Muscle layer of colon (tissue), 2 donors: ENCODE measurements at regions not wholly inside any gene's neighbourhood (a gene's known extent, or its start where the extent isn't known, plus 50 kb on each side); places are given as distances from the start of the nearest gene placed in this dataset.
"Not testable (repeated sequence)": the region's sequence is repeated elsewhere in the genome, so short reads cannot be mapped to it uniquely, and the experiment has no call there.

Source experiments
- H3K27ac ChIP-seq: one replicate; pipeline ENCODE4 v1.7.0; 2013; ENCODE audit warnings: low read depth, mild to moderate bottlenecking, low read length, moderate library complexity
- H3K27me3 ChIP-seq, 2 donors: one replicate each; pipeline ENCODE4 v1.7.0; 2013; ENCODE audit warnings: low read length in 2 of 2, mild to moderate bottlenecking in 2 of 2; ENCODE audit not compliant: insufficient read depth in 2 of 2, control insufficient read depth in 1 of 2
- H3K36me3 ChIP-seq: one replicate; pipeline ENCODE4 v1.7.0; 2013; ENCODE audit warnings: mild to moderate bottlenecking, low read length; ENCODE audit not compliant: insufficient read depth
- H3K4me1 ChIP-seq: one replicate; pipeline ENCODE4 v1.7.0; 2013; ENCODE audit warnings: mild to moderate bottlenecking, low read length; ENCODE audit not compliant: insufficient read depth
- H3K4me3 ChIP-seq, 2 donors: one replicate each; pipeline ENCODE4 v1.7.0; 2013; ENCODE audit warnings: low read length in 2 of 2, low read depth in 1 of 2, mild to moderate bottlenecking in 1 of 2, moderate library complexity in 1 of 2
- H3K9ac ChIP-seq: one replicate; pipeline ENCODE4 v1.7.0; 2013; ENCODE audit warnings: low read length
- H3K9me3 ChIP-seq: one replicate; pipeline ENCODE4 v1.7.0; 2013; ENCODE audit warnings: mild to moderate bottlenecking, low read length
- donor health status: abdominal sarcoma.
- donor health status: Adenocarcinoma of cecum.

DNA sequence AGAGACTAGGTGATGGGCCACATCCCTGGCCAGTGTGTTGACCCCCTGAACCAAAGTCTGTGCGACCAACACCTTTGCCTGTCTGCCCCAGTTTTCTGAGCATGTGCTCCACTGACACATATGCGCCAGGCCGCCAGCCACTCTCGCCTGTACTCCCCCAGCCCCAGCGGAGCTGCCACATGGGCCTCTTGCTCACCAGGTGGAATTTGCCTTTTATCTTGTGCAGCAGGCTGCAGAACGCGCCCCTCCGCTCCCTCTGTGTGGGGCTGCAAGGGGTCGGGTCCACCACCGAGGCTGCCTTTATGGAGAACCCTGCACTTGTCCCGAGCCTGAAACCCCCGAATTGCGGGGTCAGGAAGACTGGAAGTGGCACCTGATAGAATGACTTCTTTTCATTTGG is 405.7 kb upstream of the NPAP1 start:
- Histone ChIP-seq H3K36me3 (no peaks in the 10 kb centered on the region), H3K9ac (no peak overlapping the region), H3K4me3 (no peak overlapping the region), H3K9me3 (no peaks in the 10 kb centered on the region), H3K27me3 (no peaks in the 10 kb centered on the region), H3K4me1 (no peaks in the 10 kb centered on the region), H3K27ac (no peak overlapping the region)

DNA sequence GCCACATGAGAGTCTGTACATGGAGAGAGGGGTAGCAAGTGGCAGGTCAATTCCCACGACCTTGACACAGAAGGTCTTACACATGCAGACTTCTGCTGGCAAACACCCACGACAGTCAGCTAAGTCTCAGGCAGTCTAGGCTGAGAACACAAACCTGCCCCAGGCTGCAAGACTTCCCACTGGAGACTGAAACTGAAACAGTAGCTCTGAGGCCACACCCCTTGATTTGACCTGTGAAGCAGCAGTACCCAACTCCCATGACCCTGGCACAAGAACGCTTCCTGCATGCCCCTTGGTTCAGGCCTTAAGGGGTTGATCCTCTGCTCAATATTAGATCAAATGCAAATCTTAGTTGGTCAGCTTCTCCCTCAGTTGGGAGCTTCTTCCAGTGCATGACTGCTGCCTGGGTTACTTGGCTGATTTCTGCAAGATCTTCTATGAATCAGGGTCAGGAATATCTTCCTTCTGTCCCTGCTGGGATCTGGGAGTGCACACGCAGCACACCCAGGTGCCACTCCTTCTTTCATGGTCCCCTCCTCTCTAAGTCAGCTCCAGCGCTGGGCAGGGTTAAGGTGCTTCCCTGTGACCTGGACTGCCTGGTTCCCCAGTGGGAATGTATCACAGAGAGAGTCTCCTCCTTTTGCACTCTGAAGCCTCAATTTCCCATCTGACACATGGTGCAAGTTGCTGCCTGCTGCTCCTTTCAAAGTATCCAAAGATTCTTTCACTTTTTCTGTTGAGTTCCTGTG is 403.9 kb upstream of the NPAP1 start:
- not testable (repeated sequence) for H3K4me1 ChIP-seq, H3K27ac ChIP-seq, H3K27me3 ChIP-seq, H3K9ac ChIP-seq, H3K4me3 ChIP-seq, H3K36me3 ChIP-seq, H3K9me3 ChIP-seq

DNA sequence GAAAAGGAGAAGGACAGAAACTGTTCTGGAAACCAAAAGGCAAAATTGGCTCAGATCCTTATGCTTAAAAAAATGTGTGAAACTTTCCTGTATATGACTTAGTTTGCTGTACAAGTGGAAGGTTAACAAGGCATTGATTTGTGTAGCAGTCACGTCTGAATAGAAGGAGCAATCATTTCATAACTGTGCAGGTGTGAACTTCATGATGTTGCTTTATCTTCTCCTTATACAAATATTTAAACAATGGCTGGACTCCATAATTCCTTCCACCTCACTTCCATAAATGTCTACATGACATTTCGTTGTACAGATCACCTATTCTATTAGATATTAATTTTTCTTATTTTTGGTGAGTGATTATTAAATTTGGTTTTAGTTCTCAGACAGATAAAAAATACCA is 382.7 kb upstream of the NPAP1 start:
- H3K9me3 ChIP-seq: no peaks in the 10 kb centered on the region
- no peaks in the 10 kb centered on the region for H3K36me3 ChIP-seq
- H3K27me3 ChIP-seq: no peaks in the 10 kb centered on the region
- no peak overlapping the region for H3K4me3 ChIP-seq
- H3K9ac ChIP-seq: no peak overlapping the region
- no peaks in the 10 kb centered on the region for H3K4me1 ChIP-seq
- H3K27ac ChIP-seq: no peak overlapping the region

DNA sequence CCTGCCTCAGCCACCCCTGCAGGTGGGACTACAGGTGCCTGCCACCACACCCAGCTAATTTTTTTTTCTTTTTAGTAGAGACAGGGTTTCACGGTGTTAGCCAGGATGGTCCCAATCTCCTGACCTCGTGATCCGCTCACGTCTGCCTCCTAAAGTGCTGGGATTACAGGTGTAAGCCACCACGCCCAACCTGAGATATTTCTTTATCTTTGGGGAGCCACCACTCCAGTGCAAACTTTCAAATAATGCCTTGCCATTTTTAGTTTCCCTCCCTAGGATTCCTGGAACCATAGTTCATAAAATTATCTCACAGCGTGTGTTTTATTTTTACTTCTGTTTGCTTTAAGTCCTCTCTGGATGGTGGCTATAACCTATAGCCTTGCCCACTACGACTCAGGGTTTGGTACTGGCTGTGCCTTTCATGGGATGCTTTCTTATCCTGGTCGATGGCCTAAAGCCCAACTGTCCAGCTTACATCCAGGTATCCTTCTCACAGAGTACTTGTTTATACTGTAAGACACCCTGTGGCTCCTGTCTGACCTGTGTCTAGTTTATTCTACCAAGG is 374.7 kb upstream of the NPAP1 start:
- not testable (repeated sequence) for H3K27me3 ChIP-seq

DNA sequence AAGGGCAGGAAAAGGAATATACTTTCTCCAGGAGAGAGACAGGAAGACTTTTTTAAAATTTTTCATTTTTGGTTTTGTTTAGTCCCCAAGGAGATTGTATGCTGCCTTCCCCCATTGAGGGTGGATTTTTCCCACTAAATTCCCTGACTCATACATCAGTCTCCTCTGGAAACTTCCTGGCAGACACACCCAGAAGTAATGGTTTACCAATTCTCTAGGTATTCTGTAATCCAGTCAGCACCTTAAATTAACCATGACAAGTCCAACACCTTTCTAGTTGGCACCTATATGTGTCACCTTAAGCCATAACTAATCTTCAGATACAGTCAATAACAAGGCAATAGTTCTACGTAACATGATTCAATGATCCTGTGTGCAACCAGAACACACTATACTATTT is 373.6 kb upstream of the NPAP1 start:
- not testable (repeated sequence) for H3K27me3 ChIP-seq, H3K4me1 ChIP-seq, H3K36me3 ChIP-seq, H3K9ac ChIP-seq, H3K27ac ChIP-seq, H3K4me3 ChIP-seq, H3K9me3 ChIP-seq

More for the DNA sequence above, 374.7 kb upstream of the NPAP1 start:
- not testable (repeated sequence) for H3K36me3 ChIP-seq, H3K9ac ChIP-seq, H3K4me1 ChIP-seq, H3K4me3 ChIP-seq, H3K27ac ChIP-seq, H3K9me3 ChIP-seq

DNA sequence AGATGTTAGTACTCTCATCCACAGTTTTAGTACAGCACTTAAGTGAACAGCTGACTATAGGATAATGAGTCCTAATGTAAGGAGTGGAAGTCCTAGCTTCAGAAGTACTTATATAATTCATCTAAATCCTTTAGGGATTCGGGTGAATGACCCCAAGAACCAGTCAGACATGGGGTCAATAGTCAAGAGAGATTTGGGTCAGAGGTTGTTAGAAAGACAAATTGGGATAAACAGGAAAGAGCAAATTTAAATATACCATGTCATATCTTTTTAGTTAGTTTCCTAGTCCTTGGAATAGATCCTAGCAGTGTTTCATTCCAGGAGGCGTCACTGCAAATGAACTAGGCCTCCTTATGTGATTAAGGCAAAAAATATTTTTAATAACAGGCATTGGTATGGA is 370.8 kb upstream of the NPAP1 start:
- not testable (repeated sequence) for H3K4me1 ChIP-seq, H3K9ac ChIP-seq, H3K27ac ChIP-seq, H3K4me3 ChIP-seq, H3K27me3 ChIP-seq, H3K9me3 ChIP-seq, H3K36me3 ChIP-seq

DNA sequence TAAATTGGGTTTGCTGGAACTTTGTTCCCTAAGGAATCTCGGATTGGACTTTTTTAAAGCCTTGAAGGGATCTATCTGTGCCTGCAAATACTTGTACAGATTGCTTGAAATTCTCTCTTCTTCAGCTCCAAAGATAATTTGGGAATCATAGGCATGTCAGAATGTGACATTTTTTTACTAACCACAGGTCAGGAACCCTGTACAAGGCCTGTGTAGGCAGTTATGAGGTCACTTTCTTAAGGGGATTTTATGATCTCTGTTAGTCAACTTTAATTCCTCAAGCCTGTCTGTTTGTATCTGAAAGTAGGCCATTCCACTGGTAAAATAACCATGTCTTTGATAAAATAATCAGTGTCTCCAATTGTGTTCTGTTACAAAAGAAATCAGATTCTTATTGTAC is 369.9 kb upstream of the NPAP1 start:
- not testable (repeated sequence) for H3K36me3 ChIP-seq, H3K9ac ChIP-seq, H3K4me3 ChIP-seq, H3K9me3 ChIP-seq, H3K27me3 ChIP-seq, H3K4me1 ChIP-seq, H3K27ac ChIP-seq

DNA sequence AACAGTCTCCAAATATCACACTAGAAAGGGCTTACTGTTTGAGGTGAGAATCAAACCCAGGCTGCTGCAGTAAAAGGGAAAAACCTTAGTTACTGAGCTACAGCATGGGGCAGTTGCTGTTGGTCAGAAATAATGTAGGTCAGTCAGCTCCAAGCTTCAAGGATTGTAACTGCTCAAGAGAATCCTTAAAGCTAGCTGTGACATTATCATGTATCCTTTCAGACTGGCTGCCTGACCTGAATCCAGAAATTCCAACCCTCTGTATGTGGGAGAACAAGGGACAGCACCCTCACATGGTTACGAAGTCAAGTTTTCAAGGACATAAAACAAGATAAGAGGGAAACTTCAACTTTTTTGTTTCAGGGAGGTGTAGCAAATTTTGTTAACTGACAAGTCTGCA is 365.9 kb upstream of the NPAP1 start:
- not testable (repeated sequence) for H3K27ac ChIP-seq, H3K27me3 ChIP-seq, H3K4me3 ChIP-seq, H3K36me3 ChIP-seq, H3K9me3 ChIP-seq, H3K4me1 ChIP-seq, H3K9ac ChIP-seq

DNA sequence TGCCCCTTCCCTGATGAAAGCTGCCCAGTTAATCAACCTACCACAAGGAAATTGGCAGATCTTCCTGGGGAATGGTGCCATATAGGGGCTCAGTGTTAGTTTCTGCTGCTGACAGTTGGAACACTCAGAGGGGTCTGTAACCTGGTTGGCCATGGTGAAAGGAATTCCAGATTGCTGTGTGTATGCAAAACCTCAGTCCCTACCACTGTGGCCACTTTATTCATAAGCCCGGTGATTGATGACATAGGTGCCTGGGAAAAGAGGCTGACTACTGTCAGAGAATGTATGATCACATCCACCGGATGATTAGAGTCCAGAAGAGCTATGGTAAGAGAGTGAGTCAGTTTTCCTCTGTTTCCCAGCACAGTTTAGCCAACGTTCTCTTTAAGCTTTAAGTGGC is 363.9 kb upstream of the NPAP1 start:
- H3K4me1 ChIP-seq, H3K36me3 ChIP-seq, H3K27ac ChIP-seq, H3K9me3 ChIP-seq, H3K9ac ChIP-seq, H3K4me3 ChIP-seq, H3K27me3 ChIP-seq: not testable (repeated sequence)

DNA sequence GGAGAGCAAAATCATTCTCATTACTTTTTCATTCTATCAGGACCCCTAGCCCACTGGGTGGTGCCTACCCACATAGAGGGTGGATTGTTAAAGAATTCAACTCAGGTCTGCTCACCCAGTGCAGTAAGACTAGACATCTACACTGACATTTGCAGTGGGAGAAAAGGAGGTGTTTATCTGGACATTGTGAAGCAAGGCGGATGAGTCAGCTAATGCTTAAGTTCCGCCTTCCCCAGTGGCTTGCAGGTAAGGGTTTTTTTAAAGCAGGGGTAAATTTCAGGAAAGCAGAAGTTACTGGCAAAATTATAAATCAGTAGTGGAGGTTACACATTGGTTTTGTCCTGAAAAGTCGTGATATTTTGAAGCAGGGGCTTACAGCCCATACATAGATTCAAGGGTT is 359.2 kb upstream of the NPAP1 start:
- H3K4me3 ChIP-seq, H3K27ac ChIP-seq, H3K9ac ChIP-seq, H3K4me1 ChIP-seq, H3K27me3 ChIP-seq, H3K9me3 ChIP-seq, H3K36me3 ChIP-seq: not testable (repeated sequence)

DNA sequence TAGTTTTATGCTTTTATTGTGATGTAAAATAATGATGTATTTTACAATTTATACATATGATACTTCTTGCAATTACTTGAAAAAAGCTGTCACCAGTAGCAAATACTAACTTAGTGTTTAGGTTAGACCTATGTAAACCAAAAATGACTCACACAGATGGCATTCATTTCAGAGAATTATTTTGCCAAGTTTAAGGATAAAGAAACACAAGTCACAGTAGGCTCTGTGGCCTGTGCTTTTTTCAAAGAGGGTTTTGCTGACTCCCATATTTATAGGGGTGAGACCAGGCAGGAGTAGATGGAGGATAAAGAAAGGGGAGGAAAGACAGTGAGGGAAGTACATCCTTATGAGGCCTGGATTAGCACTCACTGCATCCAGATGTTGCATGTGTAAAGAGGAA is 356.6 kb upstream of the NPAP1 start:
- no peaks in the 10 kb centered on the region for H3K4me1 ChIP-seq
- H3K9me3 ChIP-seq: no peaks in the 10 kb centered on the region
- H3K27ac ChIP-seq: no peak overlapping the region
- H3K4me3 ChIP-seq: no peak overlapping the region
- H3K9ac ChIP-seq: no peak overlapping the region
- H3K36me3 ChIP-seq: no peaks in the 10 kb centered on the region
- H3K27me3 ChIP-seq: no peaks in the 10 kb centered on the region

DNA sequence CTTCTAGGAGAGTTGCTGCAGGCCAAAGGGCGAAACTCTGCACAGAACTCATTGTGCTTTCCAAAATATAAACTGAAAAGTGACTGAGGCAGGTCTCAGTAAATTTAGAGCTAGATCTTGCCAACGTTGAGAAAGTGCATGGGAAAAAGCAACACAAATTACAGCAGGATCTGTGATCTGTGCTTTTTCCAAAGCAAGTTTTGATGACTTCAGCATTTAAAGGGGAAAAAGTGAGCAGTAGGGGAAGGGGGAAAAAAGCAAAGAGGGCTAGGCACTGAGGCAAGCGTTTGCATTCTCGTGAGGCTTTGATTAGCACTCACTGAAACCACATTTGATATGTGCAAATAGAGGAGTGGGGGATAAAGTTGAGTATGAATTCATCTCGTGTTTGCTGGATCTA is 351.5 kb upstream of the NPAP1 start:
- not testable (repeated sequence) for H3K36me3 ChIP-seq, H3K9ac ChIP-seq, H3K9me3 ChIP-seq, H3K4me1 ChIP-seq, H3K4me3 ChIP-seq, H3K27ac ChIP-seq, H3K27me3 ChIP-seq
